ENCODE measurements at regions not wholly inside any gene's neighbourhood (a gene's known extent, or its start where the extent isn't known, plus 50 kb on each side); places are given as distances from the start of the nearest gene placed in this dataset.

DNA sequence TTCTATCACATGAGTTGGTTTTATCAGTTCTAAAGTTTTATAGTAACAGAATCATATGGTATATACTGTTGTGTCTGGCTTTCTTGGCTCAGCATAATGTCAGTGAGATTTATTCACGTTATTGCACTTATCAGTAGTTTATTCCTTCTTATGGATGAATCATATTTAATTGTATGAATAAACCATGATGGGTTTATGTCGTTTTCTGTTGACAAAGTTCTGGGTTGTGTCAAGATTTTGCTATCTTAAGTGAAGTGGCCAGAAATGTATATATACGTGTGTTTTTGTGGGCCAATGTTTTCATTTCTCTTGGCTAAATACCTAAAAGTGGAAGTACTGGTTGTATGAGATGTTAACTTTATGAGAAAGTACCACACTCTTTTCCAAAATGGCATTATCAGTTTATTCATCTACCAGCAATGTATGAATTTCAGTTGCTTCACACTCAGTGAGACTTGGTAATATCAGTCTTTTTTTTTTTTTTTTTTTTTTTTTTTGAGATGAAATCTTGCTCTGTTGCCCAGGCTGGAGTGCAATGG is 112.4 kb upstream of the DCBLD2 start:
- no peak overlapping the region for H3K4me3 ChIP-seq (ENCODE audit: low read depth, low read length)
- TF ChIP-seq, protein P1, sequence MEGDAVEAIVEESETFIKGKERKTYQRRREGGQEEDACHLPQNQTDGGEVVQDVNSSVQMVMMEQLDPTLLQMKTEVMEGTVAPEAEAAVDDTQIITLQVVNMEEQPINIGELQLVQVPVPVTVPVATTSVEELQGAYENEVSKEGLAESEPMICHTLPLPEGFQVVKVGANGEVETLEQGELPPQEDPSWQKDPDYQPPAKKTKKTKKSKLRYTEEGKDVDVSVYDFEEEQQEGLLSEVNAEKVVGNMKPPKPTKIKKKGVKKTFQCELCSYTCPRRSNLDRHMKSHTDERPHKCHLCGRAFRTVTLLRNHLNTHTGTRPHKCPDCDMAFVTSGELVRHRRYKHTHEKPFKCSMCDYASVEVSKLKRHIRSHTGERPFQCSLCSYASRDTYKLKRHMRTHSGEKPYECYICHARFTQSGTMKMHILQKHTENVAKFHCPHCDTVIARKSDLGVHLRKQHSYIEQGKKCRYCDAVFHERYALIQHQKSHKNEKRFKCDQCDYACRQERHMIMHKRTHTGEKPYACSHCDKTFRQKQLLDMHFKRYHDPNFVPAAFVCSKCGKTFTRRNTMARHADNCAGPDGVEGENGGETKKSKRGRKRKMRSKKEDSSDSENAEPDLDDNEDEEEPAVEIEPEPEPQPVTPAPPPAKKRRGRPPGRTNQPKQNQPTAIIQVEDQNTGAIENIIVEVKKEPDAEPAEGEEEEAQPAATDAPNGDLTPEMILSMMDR (IDR thresholded peaks at IDR 0.05; ENCODE audit: borderline replicate concordance, insufficient read depth, low read depth, low read length) = no peak

DNA sequence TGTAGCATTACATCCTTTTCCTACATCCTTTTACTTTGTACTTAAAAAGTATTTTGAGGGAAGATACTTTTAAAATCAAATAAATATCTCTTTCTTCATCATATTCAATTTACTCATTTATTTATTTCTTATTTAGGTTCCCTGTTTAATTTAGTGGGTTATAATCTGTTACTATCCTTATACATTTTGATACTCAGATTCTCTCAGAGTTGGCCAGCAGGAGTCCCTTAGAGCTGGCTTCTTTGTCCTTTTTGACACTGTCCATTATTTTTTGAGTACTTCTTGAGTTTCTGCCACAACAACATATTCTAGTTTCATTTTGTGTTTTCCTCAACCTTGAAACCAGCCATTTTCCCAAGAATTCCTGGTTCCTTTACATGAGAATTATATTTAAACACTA is 111.6 kb upstream of the DCBLD2 start:
- TF ChIP-seq, protein P1 (IDR thresholded peaks at IDR 0.05; ENCODE audit: borderline replicate concordance, insufficient read depth, low read depth, low read length) = no peak

DNA sequence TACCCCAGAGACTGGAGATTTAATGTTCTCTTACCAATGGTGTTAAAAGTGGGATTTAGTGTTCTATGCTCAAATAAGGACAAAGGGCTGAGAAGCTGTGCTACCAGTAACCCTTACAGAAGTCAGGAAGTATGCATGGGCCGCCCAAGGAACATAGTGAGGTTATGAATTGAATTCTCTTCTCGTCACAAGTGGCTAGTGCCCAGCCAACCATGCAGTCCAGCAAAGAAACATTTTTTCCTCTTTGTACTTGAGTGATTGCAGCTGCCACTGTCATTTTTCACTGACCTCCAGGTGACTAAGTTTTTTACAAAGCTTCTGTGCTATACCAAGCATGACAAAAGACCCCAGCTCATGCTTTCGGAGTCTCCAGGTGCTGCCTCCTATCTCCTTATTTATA is 110.6 kb upstream of the DCBLD2 start:
- TF ChIP-seq, protein P1 (IDR thresholded peaks at IDR 0.05; ENCODE audit: borderline replicate concordance, insufficient read depth, low read depth, low read length) = no peak

More for the DNA sequence above, 111.6 kb upstream of the DCBLD2 start:
- H3K4me3 ChIP-seq (ENCODE audit: low read depth, low read length) = no peak overlapping the region

DNA sequence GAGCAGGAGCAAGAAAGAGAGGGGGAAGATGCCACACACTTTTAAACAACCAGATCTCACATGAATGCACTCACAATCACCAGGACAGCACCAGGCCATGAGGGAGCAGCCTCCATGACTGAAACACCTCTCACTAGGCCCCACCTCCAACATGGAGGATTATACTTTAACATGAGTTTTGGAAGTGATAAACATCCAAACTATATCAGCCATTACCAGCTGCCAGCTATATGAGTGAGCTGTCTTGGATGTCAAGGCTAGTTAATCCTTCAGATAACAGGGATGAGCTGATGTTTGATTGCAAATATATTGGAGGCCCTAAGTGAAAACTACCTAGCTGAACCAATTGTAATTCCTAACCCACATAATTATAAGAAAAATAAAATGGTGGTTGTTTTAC is 108.4 kb upstream of the DCBLD2 start:
- TF ChIP-seq, protein P1 (IDR thresholded peaks at IDR 0.05; ENCODE audit: borderline replicate concordance, insufficient read depth, low read depth, low read length) = no peak
- no peak overlapping the region for H3K4me3 ChIP-seq (ENCODE audit: low read depth, low read length)

More for the DNA sequence above, 110.6 kb upstream of the DCBLD2 start:
- H3K4me3 ChIP-seq (ENCODE audit: low read depth, low read length) = no peak overlapping the region

DNA sequence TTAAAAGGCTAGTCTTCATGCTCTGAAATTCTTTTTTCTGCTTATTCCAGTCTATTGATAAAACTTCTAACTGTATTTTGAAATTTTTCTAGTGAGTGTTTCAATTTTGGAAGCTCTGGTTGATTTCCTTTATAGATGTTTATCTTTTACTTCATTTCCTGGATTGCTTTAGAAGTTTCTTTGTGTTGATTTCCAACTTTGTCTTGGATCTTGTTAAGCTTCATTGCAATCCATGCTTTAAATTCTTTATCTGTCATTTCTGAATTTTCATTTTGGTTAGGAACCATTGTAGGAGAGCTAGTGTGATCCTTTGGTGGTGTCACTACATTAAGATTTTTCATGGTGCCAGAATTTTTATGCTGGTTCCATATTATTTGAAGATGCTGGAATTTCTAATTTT is 105.2 kb upstream of the DCBLD2 start:
- H3K4me3 ChIP-seq (ENCODE audit: low read depth, low read length) = no peak overlapping the region
- TF ChIP-seq, protein P1 (IDR thresholded peaks at IDR 0.05; ENCODE audit: borderline replicate concordance, insufficient read depth, low read depth, low read length) = no peak

DNA sequence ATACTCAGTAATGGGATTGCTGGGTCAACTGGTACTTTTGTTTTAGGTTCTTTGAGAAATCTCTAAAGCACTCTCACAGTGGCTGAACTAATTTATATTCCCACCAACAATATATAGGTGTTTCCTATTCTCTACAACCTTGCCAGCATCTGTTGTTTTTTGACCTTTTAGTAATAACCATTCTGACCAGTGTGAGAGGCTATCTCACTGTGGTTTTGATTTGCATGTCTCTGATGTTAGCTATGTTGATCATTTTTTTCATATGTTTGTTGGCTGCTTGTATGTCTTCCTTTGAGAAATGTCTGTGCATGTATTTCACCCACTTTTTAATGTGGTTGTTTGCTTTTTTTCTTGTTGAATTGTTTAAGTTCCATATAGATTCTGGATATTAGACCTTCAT is 98.2 kb upstream of the DCBLD2 start:
- no peak overlapping the region for H3K4me3 ChIP-seq (ENCODE audit: low read depth, low read length)
- TF ChIP-seq, protein P1 (IDR thresholded peaks at IDR 0.05; ENCODE audit: borderline replicate concordance, insufficient read depth, low read depth, low read length) = no peak

DNA sequence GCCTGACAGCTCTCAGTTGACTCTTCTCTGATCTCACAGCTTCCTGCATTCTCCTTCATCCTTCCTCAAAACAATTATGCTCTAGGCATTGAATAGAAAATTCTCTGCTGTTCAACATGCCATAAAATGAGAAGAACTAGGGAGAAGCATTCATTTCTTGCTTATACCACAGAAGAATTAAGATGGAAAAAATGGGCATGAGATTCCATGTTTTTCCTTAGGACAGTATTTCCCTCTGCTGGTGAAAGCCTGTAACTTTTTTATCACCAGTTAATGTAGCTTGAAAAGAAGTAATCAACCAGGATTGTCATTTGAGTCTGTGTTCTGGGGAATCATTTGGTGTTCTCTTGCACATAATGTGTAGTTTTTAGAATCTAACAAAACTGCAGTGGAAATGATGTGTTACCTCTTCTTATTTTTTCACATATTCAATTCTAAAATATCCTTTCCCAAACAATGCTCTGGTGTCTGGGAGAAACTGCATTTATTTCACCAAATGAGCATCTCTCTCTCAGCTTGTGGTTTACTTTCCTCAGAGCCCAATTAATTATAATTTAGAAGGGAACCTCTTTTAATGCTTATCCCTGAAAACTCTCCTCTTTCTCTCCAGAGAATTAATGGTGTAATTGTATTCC is 92.8 kb upstream of the DCBLD2 start:
- no peak overlapping the region for H3K4me3 ChIP-seq (ENCODE audit: low read depth, low read length)
- TF ChIP-seq, protein P1 (IDR thresholded peaks at IDR 0.05; ENCODE audit: borderline replicate concordance, insufficient read depth, low read depth, low read length) = 0 out of 2 replicates have a peak, but pooled peaks have one; percentile 31

Measured in GM12875 (cell line).